HG03439 (cell line): ENCODE measurements at regions not wholly inside any gene's neighbourhood (a gene's known extent, or its start where the extent isn't known, plus 50 kb on each side); places are given as distances from the start of the nearest gene placed in this dataset.

Experiments used
- ATAC-seq: cut with Tn5 transposase; IDR thresholded peaks from one replicate; pipeline ENCODE4 v1.9.1; 2021; ENCODE audit warnings: mild to moderate bottlenecking, moderate library complexity; ENCODE audit not compliant: unreplicated experiment

DNA sequence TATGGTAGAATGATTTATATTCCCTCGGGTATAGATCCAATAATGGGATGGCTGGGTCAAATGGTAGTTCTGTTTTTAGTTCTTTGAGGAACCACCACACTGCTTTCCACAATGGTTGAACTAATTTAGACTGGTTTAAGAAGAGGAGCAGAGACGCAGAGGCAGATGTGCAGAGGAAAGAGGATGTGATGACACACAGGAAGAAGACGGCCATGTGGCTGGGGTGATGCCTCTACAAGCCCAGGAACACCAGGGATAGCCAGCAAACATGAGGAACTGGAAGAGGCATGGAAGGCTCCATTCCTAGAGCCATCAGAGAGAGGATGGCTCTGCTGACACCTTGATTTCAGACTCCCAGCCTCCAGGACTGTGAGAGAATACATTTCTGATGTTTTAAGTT, 218.3 kb upstream of the DTNBP1 start:
- ATAC-seq = no peak

DNA sequence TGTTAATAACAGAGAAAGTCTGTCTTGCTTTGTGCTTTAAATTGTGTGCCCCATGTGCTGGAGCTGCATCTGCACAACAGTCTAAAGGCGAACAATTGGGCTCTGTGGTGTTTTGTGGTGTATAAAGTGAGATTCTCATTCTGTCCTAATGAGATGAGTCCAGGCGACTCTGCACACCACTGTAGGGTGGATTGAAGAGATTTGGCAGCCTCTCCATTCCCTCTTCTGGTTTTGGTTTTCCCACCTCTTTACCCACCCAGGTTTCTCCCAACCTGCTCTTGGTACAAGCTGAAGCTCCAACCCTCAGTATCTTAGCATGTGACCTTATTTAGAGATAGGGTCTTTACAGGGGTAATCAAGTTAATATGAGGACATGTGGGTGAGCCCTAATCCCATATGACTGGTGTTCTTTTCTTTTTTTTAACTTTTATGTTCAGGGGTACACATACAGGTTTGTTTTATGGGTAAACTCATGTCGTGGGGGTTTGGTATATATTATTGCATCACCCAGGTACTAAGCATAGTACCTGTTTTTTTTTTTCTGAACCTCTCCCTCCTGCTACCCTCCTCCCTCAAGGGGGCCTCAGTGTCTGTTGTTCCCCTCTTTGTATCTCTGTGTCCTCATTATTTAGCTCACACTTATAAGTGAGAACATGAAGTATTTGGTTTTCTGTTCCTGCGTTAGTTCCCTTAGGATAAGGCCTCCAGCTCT, 217.6 kb upstream of the DTNBP1 start:
- peak; percentile 9 for ATAC-seq

DNA sequence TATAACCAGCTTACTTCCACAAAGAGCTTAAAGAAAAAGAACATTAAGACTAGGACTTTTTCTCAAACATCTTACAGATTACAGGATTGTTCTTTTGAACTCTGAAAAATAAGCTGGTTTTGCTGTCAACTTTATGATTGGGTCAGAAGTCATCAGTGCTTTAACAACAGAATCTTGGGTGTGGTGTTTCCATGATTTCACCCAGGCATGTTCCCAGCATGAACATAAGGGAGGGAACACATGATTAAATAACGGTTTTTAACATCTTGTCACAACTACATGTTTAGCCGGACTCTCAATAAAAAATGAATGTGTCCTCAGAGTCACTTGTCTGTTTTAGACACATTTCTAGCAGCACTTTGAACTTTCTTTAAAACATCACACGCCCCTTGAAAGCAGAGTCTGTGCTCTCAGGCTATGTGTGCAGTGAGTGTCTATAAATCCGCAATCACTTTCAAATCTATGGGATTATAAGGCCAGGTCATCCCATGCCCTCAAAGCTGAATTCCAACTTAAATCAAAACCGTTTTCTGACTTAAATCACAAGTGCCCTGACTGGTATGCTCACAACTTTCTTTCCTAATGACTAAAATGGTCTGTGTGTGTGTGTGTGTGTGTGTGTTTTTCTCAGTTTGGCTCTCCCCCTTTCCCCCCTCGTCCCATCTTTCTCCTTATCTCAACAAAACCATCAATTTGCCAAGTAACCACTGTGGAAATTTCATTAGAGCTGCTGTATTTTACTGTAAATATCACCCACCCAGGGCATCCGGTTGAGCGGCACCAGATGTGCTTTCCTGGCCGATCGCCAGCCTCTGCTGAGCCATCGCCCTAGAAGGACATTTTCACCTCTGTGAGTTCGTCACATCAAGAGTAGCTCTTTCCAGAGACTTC, 216.8 kb upstream of the DTNBP1 start:
- ATAC-seq = peak; percentile 71

DNA sequence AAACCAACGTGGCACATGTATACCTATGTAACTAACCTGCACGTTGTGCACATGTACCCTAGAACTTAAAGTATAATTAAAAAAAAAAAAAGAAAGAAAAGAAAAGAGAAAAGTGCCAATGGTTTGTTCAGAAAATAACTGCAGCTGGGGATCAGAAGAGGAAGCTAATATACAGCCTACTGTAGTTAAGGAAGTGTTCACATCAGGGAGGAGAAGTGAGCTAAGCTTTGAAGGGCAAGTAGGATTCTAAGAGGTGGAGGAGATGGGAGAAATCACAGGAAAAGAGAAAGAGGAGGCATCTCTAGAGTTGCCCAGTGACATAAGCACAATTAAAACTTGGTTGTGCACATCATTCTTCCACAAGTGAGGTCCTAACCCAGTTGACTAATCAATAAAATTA, 214.4 kb upstream of the DTNBP1 start:
- no peak for ATAC-seq

DNA sequence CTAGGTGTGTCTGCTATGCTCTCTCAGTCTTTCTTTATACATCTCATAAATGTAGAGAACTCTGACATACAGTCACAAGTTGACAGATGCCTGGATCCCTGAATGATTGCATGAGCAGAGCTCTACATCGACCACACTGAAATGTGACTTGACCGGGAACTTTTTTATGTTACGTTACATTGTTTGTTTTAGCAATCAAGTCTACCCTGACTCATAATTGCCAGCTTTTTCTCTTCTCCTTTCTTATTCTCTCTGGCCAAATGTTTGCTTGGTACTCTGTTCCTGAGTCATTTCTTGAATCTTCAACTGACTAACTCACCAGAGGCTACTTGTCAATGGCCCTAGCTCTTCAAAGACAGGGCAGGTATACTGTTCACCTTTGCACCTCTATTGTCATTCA, 213.6 kb upstream of the DTNBP1 start:
- peak; percentile 61 for ATAC-seq

DNA sequence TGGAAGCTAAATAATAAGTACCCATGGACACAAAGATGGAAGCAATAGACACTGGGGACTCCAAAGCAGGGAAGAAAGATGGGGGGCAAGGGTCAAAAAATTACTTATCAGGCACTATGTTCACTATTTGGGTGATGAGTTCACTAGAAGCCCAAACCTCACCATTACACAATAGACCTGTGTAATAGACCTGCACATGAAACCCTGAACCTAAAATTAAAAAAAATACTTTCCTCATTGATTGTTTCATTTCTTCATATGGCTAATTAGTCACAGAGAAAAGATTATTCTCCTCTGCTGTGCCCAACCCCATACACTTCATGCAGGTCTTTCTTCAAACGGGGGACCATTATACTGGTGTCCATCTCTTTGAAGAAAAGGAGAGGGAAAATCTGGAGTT, 213.0 kb upstream of the DTNBP1 start:
- no peak for ATAC-seq

DNA sequence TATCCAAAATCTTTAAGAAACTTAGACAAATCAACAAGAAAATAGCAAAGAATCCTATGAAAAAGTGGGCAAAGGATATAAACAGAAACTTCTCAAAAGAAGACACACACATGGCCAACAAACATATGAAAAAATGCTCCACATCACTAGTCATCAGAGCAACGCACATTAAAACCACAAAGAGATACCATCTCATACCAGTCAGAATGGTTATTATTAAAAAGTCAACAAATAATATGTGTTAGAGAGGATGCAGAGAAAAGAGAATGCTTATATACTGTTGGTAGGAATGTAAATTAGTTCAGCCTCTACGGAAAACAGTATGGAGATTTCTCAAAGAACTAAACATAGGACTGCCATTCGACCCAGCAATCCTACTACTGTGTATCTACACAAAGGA, 212.0 kb upstream of the DTNBP1 start:
- ATAC-seq = no peak

DNA sequence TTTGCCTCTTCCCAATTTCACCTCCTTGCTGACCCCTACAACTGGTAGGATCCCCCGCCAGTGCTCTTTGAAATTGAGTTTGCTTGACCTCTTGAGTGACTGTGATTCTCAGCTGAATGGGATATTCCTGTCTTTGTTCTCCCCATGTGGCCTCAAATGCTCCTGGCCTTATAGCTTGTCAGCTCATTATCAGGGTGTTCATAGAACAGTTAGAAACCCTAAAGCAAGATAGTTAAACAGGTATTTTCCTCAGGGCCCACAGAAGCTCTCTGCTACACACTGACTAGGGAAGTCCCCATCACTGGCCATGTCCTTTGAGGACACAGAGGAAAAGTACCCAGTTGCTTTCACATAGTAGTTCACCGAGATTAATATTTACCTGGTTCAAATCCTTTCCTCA, 211.5 kb upstream of the DTNBP1 start:
- ATAC-seq = no peak

DNA sequence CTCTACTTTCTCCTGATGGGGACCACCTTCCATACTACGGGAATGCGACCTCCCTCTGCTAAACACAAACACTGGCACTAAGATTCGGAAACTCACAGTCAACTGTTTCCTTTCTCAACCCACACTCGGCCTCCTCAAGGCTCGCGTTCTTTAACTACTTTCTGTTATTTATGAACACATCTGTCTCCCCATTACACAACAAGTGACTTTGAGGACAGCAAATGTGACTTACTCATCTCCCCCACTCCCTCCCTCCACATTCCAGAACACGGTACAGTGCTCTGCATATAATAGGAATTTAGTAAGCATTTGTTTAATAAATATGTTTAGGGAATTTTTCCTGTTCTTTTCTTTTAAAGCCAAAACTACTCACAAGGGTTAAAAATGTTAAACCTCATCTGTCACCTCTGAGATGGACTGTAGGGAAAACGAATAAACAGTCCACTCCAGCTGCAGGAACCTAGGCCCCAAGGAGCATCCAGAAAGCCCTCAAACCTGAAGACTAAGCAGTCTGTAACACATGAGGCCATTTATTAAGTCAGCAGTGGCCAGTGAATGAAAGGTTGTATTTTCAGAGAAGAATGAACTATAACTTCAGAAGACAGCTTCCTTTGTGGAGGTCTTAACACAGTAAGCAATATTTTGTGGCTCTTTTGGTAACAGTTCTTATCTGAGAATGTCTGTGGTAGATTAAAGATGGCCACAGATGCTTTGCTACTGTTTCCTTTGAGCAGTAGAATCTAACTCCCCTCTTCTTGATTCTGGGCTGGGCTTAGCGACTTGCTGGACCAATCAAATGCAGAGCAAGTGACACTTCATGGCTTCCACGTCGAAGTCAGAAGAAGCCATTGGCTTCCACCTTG, 209.6 kb upstream of the DTNBP1 start:
- no peak for ATAC-seq

DNA sequence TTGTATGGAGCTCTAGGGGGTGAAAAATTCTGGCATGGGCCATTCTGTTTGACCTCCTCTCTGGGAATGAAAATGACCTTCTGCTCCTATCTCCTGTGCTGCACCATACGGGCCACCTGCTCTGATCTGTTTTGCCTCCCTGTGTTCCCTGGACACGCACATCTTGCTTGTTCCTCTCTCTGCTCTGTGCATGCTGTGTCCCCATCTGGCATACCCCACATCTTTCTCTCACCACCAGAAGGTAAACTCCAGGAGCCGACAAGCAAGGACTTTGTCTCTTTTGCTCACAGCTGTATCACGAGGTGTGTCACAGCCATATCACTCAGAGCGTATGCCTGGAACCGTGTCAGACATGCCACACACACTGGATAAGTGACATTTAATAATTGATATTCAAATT, 208.4 kb upstream of the DTNBP1 start:
- no peak for ATAC-seq

DNA sequence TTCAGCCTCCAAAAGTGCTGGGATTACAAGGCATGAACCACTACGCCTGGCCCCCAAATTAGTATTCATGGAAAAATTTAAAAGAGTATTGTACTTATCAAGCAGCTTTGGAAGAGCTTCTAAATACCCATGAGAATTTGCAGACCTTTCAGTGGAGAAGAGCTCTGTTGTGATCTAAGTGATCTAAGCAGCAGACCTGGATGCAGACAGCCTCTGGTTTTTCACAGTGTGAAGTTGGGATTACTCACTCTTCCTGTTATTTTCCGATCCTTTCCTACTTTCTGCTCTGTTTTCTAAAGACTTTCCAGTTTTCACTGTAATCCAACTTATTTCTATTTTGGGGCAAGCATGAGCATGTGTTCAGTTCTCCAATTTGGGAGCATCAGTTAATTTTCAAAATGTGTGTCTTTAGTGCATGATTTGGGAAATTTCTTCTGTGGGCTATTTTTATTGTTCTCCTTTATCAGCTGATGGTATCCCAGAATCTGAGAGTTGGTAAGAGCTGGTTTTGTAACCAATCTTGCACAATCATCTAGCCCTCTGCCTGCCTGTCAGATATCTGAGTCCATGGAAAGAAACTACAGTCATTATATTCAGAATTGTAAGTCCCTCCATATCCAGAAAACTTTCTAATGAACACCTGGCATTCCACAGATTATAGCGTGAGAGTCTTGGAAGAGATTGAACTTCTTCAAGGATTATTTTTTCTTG, 207.7 kb upstream of the DTNBP1 start:
- ATAC-seq = no peak

DNA sequence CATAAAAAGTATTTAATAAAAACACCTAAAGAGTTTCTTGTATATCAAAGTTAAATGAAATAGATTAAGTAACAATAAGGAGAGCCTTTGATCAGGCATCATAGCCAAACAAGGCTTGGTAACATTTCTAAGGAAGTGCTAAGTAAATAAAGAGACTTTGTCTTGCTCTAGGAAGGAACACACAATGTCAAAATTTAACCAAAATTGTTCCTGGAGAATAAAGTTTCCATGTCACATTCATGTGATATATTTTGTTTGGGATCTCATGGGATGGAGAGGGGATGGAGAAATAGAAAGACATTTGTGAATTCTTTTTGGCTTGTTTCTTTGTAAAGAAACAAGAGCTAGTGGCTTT, 201.9 kb upstream of the DTNBP1 start:
- ATAC-seq = no peak

DNA sequence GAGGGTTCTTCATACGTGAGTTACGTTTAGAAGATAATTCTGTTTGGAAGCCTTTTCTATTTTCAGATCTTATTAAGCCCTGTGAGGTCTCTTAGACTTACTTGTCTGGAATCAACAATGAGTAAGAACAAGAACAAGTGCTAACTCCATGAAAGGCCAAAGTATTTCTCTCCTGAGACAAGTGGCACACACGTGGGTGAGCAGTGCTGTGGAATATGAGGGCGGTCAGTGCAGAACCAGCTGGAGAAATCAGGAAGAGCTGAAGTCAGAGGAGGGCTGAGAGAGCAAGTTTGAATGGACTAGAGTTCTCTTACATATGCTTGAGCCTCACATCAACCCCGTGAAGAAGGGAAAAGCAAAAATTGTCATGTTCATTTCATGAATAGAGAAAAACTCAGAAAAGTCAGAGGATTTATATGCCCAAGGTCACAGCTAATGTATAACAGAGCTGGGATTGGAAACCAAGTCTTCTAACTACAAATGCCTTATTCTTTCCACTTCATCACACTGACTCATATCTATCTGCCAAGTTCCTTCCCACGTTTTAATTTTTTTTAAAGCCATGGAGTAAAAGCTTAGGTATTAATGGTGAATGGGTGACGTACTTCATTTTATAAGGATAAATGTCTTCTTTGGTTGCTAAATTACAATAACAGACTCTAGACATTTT, 201.3 kb upstream of the DTNBP1 start:
- ATAC-seq = no peak

DNA sequence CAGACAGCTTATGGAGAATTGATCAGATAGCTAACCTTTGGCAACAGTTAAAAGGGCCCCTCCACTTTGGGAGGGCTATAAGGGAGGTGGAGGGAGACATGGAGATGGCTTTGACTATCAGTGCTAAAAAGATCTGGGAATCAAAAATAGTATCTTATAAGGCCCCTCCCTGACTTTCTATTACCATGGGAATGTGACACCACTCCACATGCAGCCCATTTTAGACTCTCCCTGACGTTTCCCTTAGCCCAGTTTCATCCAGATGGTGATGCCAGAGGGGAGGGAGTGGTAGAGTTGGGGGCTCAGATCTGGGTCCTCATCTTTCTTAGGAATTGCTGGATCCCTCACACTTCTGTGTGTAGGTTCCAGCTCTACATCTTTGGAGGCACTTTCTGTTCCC, 200.0 kb upstream of the DTNBP1 start:
- no peak for ATAC-seq

DNA sequence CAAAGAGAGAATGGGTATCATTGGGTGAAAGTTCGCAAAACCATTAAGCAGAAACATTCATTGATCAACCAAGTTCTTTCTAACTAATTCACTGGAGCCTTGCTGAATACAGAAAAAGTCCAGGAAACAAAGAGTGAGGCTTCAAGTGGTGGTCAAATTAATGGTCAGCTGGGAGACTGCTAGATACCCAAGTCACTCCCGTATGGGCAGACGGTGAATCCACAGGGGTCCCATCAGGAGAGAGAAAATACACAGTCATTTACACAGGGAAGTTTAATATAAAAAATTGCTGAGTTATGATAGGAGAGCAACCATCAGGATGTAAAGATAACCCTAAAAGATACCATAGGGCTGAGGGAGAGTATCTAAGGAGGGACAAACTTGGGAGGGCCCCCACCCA, 198.7 kb upstream of the DTNBP1 start:
- ATAC-seq = no peak

DNA sequence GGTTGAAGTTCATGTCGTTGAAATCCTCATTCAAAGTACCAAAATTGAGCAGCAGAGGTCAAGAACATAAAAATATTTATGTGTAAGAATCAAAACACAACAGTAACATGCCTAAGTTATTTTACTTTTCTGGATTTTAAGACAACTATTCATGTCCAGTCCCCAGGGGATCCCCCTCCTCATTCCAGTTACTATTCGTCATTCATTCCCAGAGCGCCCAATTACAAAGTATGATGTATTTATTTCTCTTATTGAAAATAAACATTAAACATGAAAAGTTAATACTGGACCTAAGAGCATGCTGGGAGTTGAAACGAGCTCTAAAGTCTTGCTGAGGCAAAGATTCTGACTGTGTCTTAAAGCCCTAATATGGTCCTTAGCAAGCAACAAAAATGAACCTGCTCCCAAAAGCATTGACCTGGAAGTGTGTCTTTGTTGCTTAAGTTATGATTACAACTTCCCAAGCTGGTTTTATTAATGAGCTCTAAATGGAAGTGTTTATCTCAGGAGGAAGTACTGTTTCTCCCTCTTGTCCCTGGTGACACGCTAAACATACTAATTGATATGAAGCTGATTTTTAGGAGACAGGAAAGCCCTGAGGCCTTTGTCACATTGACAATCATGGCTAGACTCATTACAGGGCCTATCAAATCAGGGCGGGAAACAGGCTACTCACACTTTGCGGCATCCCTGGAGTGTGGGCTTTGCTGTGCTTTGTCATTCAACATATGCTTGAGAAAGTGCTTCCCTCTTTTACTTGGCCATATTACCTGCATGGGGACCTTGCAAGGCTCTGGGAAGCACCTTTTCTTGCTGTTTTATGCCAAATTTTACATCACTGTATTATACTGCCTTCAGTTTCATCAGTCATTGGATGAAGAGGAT, 192.2 kb upstream of the DTNBP1 start:
- no peak for ATAC-seq

DNA sequence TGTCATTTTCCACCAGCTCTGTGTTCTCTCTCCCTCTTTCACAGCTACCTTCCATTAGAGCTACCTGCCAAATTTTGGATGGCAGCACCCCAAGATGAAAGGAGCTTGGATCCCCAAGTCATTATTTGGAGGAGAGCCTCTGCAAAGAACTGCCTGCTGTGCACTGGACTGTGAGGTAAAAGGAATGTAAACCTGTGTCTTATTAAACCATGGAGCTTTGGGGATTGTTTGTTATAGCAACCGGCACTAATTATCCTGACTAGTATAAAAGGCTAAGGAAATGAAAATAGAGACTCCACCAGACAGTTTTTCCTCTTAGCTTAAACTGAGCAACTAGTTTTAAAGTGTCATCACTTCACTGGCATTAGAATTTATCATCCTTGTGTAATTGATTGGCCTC, 191.6 kb upstream of the DTNBP1 start:
- ATAC-seq = no peak

DNA sequence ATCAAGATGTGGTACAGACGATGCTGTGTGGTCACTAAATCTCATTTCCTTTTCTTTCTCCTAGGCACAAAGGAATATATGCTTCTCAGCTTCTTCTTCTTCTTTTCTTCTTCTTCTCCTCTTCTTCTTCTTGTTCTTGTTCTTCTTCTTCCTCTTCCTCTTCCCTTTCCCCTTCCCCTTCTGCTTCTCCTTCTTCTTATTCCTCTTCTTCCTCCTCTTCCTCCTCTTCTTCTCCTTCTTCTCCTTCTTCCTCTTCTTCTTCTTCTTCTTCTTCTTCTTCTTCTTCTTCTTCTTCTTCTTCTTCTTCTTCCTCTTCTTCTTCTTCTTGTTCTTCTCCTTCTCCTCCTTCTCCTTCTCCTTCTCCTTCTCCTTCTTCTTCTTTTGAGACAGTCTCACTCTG, 190.4 kb upstream of the DTNBP1 start:
- ATAC-seq = no peak

DNA sequence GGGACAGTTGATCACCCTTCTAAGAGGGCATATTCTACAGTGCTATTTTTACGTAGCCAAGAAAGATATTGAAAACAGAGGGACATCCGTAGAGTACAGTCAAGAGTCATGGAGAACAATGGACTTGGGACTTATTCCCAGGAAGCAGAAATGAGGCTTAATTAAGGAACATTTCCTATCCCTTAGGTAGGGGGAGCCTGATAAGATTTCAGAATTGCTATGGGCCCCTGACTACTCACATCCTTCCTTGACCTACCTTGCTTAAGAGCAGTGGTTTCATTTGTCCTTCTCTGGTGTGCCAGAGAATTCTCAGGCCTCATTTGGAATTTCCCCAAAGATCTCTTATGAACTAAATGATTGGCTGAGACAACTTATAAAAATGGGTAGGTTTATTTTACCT, 189.5 kb upstream of the DTNBP1 start:
- no peak for ATAC-seq
